ENCODE measurements at regions not wholly inside any gene's neighbourhood (a gene's known extent, or its start where the extent isn't known, plus 50 kb on each side); places are given as distances from the start of the nearest gene placed in this dataset.

DNA sequence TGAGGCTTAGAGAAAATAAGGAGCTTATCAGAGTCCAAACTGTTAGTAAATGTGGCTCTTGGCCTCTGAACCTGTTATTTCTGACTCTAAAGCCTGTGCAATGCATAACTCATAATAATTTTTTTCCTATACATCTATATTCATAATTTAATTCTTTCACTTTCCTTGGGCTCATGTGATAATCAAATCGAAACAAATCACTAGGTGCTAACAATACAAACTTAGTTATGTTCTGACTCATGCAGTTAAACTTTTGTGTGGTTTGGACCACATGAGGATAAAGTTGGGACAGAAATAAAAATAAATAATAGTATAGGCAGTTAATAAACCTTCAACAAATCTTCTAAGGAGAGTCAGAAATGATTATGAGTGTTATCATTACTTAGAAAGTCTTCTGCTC lies 1629.0 kb downstream of the OLFM4 start:
- TF ChIP-seq ZC3H10 (CRISPR knock-in tag; IDR thresholded peaks at IDR 0.05), result no peak
- TF ChIP-seq ZFP3 (CRISPR knock-in tag; IDR thresholded peaks at IDR 0.05), result no peak
- TF ChIP-seq, protein P1, sequence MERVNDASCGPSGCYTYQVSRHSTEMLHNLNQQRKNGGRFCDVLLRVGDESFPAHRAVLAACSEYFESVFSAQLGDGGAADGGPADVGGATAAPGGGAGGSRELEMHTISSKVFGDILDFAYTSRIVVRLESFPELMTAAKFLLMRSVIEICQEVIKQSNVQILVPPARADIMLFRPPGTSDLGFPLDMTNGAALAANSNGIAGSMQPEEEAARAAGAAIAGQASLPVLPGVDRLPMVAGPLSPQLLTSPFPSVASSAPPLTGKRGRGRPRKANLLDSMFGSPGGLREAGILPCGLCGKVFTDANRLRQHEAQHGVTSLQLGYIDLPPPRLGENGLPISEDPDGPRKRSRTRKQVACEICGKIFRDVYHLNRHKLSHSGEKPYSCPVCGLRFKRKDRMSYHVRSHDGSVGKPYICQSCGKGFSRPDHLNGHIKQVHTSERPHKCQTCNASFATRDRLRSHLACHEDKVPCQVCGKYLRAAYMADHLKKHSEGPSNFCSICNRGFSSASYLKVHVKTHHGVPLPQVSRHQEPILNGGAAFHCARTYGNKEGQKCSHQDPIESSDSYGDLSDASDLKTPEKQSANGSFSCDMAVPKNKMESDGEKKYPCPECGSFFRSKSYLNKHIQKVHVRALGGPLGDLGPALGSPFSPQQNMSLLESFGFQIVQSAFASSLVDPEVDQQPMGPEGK (CRISPR knock-in tag; IDR thresholded peaks at IDR 0.05; ENCODE audit: borderline replicate concordance), result no peak
- no peak for TF ChIP-seq ESRRG (CRISPR knock-in tag; IDR thresholded peaks at IDR 0.05)
- TF ChIP-seq, protein P2, sequence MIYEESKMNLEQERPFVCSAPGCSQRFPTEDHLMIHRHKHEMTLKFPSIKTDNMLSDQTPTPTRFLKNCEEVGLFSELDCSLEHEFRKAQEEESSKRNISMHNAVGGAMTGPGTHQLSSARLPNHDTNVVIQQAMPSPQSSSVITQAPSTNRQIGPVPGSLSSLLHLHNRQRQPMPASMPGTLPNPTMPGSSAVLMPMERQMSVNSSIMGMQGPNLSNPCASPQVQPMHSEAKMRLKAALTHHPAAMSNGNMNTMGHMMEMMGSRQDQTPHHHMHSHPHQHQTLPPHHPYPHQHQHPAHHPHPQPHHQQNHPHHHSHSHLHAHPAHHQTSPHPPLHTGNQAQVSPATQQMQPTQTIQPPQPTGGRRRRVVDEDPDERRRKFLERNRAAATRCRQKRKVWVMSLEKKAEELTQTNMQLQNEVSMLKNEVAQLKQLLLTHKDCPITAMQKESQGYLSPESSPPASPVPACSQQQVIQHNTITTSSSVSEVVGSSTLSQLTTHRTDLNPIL (CRISPR knock-in tag; IDR thresholded peaks at IDR 0.05; ENCODE audit: low read depth), result no peak
- TF ChIP-seq SNAI2 (CRISPR knock-in tag; IDR thresholded peaks at IDR 0.05), result no peak
- TF ChIP-seq ZNF565 (CRISPR knock-in tag; conservative IDR thresholded peaks at IDR 0.05; ENCODE audit: low read depth), result no peak
